ENCODE measurements at regions not wholly inside any gene's neighbourhood (a gene's known extent, or its start where the extent isn't known, plus 50 kb on each side); places are given as distances from the start of the nearest gene placed in this dataset.

DNA sequence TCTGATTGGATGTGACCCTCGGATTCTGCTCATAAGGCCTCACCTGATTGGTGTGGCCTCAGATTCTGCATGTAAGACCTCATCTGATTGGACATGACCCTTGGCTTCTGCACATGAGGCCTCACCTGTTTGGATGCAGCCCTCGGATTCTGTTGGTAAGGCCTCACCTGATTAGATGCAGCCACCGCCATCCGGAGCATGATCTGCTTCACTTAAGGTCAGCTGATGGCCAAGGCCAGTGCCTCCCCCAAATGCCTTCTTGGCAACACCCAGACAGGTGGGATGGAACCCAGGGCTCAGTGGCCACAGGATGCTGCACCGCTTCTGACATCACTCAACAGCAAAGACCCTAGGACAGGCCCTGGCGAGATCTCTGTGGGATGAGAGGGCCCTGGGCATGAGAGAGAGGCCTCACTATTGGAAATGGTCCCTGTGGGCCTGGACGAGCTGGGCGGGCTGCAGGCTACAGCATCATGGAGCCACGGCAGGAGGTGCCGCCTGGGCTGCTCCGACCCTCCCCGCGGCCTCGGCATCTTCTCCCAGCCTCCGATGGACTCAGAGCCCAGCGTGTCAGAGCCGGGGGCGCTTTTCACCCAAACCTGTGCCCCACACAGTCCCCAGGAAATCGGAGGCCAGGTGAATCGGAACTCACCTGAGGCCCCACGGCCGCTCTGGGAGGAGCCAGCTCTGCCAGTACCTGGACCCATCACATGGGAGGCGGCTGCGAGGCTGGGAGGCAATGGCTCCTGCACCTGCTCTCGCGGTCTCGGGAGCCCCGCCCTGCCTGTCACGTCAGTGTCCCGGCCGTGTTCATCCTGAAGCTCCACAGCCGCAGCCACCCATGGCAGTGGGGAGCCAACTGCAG lies 60.9 kb upstream of the ZNF469 start:
- WGBS (ENCODE audit: insufficient coverage): 96% methylated on average over 31 of the region's 32 CpGs
- H3K27ac Mint-ChIP-seq: no peak overlapping the region
- ChIA-PET POLR2A (no interaction called here), CTCF (no interaction called here)
- Histone ChIP-seq H2AFZ (ENCODE audit: insufficient read depth, low read depth, low read length, poor library complexity, severe bottlenecking) (no peak overlapping the region), H3K79me2 (ENCODE audit: control insufficient read depth, insufficient read depth, low read length) (no peaks in the 10 kb centered on the region), H3K4me3 (ENCODE audit: control extremely low read depth in 1 of 5, extremely low read depth in 1 of 5, insufficient read depth in 1 of 5, low read depth in 2 of 5, low read length in 4 of 5) (no peak overlapping the region), H4K20me1 (ENCODE audit: control insufficient read depth, insufficient read depth, low read length, poor library complexity, severe bottlenecking) (no peaks in the 10 kb centered on the region), H3K27ac (ENCODE audit: low read length in 2 of 2) (no peak overlapping the region), H3K36me3 (replicated peaks in 1 of 2; ENCODE audit: control extremely low read depth in 1 of 2, control insufficient read depth in 1 of 2, extremely low read depth in 1 of 2, insufficient read depth in 2 of 2, low read length in 1 of 2) (no peaks in the 10 kb centered on the region), H3K4me2 (replicated peaks; ENCODE audit: low read depth, low read length, poor library complexity, severe bottlenecking) (no peak overlapping the region), H3K4me1 (ENCODE audit: control insufficient read depth in 2 of 2, insufficient read depth in 2 of 2, low read length in 2 of 2) (no peaks in the 10 kb centered on the region), H3K9me3 (ENCODE audit: control extremely low read depth in 1 of 3, control insufficient read depth in 2 of 3, insufficient read depth in 1 of 3, low read length in 2 of 3) (peaks cover 0 to 19% (median 0%) of the 10 kb centered on the region in 3 donors), H3K9ac (ENCODE audit: low read length) (no peak overlapping the region), H3K27me3 (replicated peaks in 1 of 4; ENCODE audit: control extremely low read depth in 1 of 4, control insufficient read depth in 3 of 4, insufficient read depth in 4 of 4, low read length in 3 of 4) (peaks cover 0 to 2% (median 0%) of the 10 kb centered on the region in 4 experiments)
- TF ChIP-seq EZH2 (IDR thresholded peaks at IDR 0.05; ENCODE audit: borderline replicate concordance, insufficient read depth, low read depth, low read length, poor library complexity, severe bottlenecking): no peak
- TF ChIP-seq, protein P1, sequence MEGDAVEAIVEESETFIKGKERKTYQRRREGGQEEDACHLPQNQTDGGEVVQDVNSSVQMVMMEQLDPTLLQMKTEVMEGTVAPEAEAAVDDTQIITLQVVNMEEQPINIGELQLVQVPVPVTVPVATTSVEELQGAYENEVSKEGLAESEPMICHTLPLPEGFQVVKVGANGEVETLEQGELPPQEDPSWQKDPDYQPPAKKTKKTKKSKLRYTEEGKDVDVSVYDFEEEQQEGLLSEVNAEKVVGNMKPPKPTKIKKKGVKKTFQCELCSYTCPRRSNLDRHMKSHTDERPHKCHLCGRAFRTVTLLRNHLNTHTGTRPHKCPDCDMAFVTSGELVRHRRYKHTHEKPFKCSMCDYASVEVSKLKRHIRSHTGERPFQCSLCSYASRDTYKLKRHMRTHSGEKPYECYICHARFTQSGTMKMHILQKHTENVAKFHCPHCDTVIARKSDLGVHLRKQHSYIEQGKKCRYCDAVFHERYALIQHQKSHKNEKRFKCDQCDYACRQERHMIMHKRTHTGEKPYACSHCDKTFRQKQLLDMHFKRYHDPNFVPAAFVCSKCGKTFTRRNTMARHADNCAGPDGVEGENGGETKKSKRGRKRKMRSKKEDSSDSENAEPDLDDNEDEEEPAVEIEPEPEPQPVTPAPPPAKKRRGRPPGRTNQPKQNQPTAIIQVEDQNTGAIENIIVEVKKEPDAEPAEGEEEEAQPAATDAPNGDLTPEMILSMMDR (IDR thresholded peaks at IDR 0.05): no peak
- intact Hi-C loops (cut with micrococcal nuclease): no loop called here
- no peaks in the 10 kb centered on the region for H3K4me1 Mint-ChIP-seq
- DNase-seq (no peak), ATAC-seq (ENCODE audit: low read depth) (no peak)
- H3K9me3 Mint-ChIP-seq (ENCODE audit: insufficient read depth): no peaks in the 10 kb centered on the region
- H3K27me3 Mint-ChIP-seq: peaks cover 5% of the 10 kb centered on the region
- no peak overlapping the region for H3K4me3 Mint-ChIP-seq

DNA sequence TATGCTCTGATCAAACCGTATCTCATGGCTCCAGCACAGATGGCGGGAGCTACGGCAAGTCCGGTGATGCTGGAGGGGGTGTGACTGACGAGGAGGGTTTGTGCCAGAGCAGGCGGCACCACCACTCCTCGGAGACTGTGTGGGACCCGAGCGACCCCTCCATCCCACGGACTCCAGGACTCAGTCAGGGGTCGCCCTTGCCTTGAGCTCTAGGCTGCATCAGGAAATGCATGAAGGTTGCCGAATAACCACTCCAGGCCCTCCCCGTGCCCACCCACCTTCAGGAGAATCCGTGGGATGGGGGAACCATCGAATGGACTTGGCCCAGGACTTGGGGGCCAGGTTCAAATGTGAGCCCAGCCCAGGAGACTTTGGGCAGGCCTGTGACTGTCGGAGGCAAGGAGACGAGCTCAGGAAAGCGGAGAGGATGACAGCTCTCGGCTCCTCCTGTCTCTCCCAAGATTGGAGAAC lies 60.2 kb upstream of the ZNF469 start:
- Mint-ChIP-seq H3K4me3 (no peak overlapping the region), H3K9me3 (ENCODE audit: insufficient read depth) (no peaks in the 10 kb centered on the region), H3K27me3 (peaks cover 4% of the 10 kb centered on the region), H3K27ac (no peak overlapping the region), H3K4me1 (no peaks in the 10 kb centered on the region)
- TF ChIP-seq EZH2 (IDR thresholded peaks at IDR 0.05; ENCODE audit: borderline replicate concordance, insufficient read depth, low read depth, low read length, poor library complexity, severe bottlenecking): no peak
- TF ChIP-seq, protein P1 (IDR thresholded peaks at IDR 0.05): no peak
- Histone ChIP-seq H3K79me2 (ENCODE audit: control insufficient read depth, insufficient read depth, low read length) (no peaks in the 10 kb centered on the region), H3K4me3 (ENCODE audit: control extremely low read depth in 1 of 5, extremely low read depth in 1 of 5, insufficient read depth in 1 of 5, low read depth in 2 of 5, low read length in 4 of 5) (no peak overlapping the region), H3K9me3 (ENCODE audit: control extremely low read depth in 1 of 3, control insufficient read depth in 2 of 3, insufficient read depth in 1 of 3, low read length in 2 of 3) (peaks cover 0 to 19% (median 0%) of the 10 kb centered on the region in 3 donors), H3K27ac (ENCODE audit: low read length in 2 of 2) (no peak overlapping the region), H3K36me3 (replicated peaks in 1 of 2; ENCODE audit: control extremely low read depth in 1 of 2, control insufficient read depth in 1 of 2, extremely low read depth in 1 of 2, insufficient read depth in 2 of 2, low read length in 1 of 2) (no peaks in the 10 kb centered on the region), H3K9ac (ENCODE audit: low read length) (no peak overlapping the region), H3K27me3 (replicated peaks in 1 of 4; ENCODE audit: control extremely low read depth in 1 of 4, control insufficient read depth in 3 of 4, insufficient read depth in 4 of 4, low read length in 3 of 4) (no peaks in the 10 kb centered on the region), H3K4me2 (replicated peaks; ENCODE audit: low read depth, low read length, poor library complexity, severe bottlenecking) (no peak overlapping the region), H4K20me1 (ENCODE audit: control insufficient read depth, insufficient read depth, low read length, poor library complexity, severe bottlenecking) (no peaks in the 10 kb centered on the region), H3K4me1 (ENCODE audit: control insufficient read depth in 2 of 2, insufficient read depth in 2 of 2, low read length in 2 of 2) (no peaks in the 10 kb centered on the region), H2AFZ (ENCODE audit: insufficient read depth, low read depth, low read length, poor library complexity, severe bottlenecking) (no peak overlapping the region)
- no peak for ATAC-seq (ENCODE audit: low read depth)
- POLR2A ChIA-PET: no interaction called here
- DNase-seq: no peak
- 90% methylated on average over 19 of the region's 19 CpGs for WGBS (ENCODE audit: insufficient coverage)
- CTCF ChIA-PET: no interaction called here
- intact Hi-C loops (cut with micrococcal nuclease): no loop called here
